ENCODE measurements at regions not wholly inside any gene's neighbourhood (a gene's known extent, or its start where the extent isn't known, plus 50 kb on each side); places are given as distances from the start of the nearest gene placed in this dataset.

DNA sequence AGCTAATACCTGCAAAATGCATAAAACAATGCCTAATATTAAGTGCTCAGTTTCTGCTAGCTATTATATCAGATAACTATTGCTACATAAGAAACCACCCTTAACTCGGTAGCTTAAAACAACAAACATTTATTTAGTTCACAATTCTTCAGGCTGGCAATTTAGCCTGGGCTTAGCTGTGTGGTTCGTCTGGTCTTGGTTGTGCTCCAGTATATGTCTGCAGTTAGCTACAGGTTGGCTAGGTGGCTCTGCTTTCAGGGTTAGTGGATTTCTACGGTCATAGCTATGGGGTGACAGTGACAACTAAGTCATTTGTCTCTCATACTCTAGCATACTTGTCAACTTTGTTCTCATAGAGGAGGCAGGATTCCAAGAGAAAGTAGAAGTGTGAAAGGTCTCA lies 61.8 kb upstream of the NRP1 start:
- DNase-seq (ENCODE audit: low spot score) = no peak
- intact Hi-C loops (cut with DNase I) = no loop called here

DNA sequence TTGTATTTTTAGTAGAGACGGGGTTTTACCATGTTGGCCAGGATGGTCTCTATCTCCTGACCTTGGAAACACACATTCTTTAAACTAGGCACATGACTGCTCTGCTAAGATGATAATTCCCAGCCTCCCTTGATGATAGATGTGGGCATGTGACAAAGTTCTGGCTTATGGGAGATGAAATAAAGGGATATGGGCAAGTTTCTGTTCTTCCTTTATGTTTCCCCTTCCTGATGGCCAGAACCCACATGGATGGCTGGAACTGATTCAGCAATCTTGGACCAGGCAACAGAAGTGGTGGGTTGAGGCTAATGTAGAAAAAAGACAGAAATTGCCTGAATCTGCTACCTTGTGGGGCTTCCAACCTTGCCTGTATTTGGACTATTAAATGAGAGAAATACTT lies 60.7 kb upstream of the NRP1 start:
- intact Hi-C loops (cut with DNase I) = no loop called here
- DNase-seq (ENCODE audit: low spot score) = no peak

DNA sequence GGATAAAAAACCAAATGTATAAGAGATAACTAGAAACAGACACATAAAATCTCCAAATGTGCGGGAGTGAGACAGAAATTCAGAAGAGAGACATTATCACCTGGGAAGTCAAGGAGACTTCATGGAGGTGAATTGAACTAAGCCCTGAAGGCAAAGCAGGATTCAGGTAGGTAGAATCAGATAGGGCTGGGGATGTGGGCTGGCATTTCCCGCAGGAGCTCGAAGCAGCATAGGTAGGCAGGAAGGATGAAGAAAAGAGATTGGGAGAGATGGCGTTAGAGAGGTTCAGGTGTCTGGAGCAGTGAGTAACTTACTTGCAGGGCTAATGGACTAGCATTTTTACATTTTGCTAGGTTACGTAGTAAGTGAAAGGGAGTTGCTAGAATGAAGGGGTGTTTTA lies 58.2 kb upstream of the NRP1 start:
- intact Hi-C loops (cut with DNase I) = no loop called here
- no peak for DNase-seq (ENCODE audit: low spot score)

DNA sequence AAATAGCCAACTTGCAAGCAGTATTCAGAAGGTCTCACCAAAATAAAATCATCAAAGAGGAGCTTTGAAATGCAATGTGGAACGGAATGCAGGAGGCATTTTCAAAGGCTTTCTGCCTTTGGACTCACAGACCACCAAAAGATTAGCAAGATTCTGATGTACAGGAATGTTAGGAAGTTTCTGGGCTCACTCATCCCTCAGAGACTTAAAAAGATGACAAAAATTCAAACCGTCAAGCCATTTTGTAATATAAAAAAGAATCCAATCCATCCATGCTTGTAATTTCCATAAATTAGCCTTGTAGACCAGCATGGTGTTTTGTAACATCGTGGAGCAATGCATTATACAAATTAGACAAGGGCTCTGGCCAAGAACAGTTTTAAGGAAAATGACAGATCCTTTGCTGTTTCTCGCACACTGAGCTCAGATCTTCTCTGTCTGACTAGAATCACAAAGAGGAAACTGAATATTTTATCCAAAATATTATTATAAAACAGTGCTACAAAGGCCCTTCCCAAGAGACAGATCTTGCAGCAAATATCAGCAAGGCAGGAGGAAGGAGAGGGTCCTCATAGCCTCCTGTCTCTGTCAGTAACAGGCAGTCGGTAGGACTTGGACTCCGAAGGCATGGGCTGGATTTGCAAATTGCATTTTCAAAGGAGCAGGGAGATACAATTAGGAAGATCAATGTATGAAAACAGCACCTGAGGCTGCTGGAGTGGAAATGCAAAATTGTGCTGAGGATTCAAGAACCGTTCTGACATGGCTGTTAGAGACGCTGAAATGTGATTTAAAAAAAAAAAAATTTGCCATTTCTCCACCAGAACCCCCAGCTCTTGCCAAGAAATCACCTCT lies 57.4 kb upstream of the NRP1 start:
- intact Hi-C loops (cut with DNase I) = no loop called here
- no peak for DNase-seq (ENCODE audit: low spot score)

DNA sequence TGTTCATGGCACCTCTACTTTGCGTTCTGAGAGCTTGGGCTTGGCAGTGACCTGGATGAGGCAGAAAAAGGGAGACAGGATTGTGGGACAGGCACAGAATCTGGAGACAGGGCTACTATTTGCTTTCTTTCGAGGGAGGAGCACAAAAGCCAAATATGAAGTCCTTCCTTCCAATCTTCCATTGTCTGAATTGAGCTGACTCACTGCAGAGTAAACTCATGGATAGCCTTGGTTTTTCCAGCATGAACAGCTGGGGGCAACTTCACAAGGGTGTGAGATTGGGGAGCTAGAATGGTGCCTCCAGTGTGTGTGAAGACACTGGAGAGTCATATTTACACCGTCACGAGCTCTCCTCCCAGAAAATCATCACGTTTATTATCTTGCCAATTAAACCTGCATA lies 55.6 kb upstream of the NRP1 start:
- DNase-seq (ENCODE audit: low spot score) = no peak
- intact Hi-C loops (cut with DNase I) = no loop called here

DNA sequence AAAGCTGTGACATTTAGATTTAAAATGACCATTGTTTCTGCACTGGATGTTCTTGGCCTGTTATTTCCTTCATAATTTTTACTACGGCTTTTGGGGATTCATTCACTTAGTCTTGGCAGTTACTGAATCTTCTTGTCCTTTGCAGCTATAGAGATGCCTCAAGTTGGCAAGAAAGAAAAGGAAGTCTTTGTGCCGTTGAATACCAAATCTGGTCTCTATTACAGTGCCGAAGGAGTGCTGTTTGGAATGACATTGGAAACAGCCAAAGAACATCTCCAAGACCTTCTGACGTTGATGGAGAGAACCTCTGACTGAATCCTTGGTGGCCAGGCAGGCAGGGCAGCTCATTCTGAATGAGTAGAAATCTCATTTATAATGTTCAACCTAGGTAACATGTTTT lies 54.3 kb upstream of the NRP1 start:
- no peak for DNase-seq (ENCODE audit: low spot score)
- intact Hi-C loops (cut with DNase I) = no loop called here

DNA sequence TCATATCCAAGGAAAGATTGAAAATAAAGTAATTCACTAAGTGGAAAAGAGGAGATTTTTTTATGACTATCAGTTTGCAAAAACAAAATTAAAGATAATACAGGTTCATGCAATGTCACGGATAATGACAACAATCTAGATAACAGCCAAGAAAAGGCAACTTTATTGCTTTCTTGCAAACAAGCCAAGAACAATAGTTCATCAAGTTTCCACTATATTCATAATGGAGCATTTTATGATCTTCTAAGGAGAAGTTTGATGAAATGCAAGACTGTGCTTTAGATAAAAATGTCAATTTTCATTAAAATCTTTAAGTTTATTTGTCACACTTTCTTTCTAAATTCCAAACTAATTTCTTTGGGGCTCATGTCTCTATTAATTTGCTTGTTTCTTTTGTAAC lies 53.9 kb upstream of the NRP1 start:
- intact Hi-C loops (cut with DNase I) = no loop called here
- no peak for DNase-seq (ENCODE audit: low spot score)

DNA sequence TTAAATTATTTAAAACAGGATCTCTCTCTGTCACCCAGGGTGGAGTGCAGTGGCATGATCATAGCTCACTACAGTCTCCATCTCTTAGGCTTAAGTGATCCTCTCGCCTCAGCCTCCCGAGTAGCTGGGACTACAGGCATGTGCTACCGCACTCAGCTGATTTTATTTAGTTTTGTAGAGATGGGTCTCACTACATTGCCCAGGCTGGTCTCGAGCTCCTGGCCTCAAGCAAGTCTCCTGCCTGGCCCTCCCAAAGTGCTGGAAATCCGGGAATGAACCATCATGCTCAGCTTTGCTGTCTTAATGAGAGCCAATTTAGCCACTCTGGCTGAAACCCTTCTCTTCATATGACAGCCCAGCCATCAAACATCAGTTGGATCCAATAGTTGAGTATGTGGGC lies 53.3 kb upstream of the NRP1 start:
- intact Hi-C loops (cut with DNase I) = no loop called here
- no peak for DNase-seq (ENCODE audit: low spot score)

DNA sequence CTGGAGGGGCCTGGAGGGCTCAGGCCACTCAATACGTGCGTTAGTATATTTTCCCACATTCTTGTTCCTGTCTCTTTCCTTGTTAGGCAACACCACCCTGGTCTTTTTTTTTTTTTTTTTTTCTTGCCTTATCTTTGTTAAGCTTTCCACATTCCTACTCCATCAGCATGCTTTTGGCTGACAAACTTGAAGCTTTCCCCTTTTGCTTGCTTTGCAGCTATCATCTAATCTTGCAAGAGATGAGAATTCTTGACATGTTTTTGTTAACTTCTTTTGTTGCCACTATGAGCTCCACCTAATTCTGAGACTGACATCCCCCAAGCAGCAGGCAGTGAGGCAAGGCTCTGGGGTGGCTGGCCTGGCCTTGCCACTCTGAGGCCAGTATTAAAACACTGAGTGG lies 52.5 kb upstream of the NRP1 start:
- no peak for DNase-seq (ENCODE audit: low spot score)
- intact Hi-C loops (cut with DNase I) = no loop called here

DNA sequence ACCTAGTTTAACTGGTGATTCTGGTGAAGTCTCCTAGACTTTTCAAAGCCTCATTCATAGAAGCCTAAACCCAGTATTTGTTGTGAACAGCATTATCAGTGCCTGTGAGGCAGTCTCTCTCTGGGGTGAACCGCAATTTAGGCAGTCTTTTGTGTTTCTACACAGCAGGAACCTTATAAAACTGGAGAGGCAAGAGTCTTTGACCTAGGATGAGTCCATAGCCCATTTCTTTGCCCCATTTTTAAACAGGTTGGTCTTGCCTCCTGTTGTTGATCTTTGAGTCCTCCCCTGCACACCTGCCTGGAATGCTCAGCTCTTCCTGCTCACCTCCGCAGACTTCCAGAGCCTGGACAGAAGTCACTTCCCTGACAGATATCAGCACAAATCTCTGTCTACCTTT lies 51.2 kb upstream of the NRP1 start:
- intact Hi-C loops (cut with DNase I) = no loop called here
- DNase-seq (ENCODE audit: low spot score) = no peak

DNA sequence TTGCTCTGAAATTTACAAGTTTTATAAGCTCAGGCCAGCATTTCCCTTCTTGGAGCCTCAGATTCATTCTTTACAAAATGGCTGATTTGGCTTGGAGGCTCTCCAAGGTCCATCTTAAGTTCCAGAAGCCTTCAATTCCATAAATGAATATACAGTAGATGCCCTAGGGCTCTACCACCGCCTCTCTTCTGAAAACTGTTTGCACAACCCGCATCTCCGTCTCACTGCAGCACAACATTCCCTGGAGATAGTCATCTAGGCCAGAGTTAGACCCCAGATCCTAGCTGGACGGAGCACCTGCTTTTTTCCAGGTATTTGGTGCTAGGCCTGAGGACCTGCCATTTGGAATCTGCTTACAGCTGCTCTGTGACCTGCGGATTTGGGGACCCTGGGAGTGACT lies 50.5 kb upstream of the NRP1 start:
- intact Hi-C loops (cut with DNase I) = no loop called here
- no peak for DNase-seq (ENCODE audit: low spot score)

Measured in cardiac septum (tissue), 1 donor.